ENCODE measurements at regions not wholly inside any gene's neighbourhood (a gene's known extent, or its start where the extent isn't known, plus 50 kb on each side); places are given as distances from the start of the nearest gene placed in this dataset.

- Histone ChIP-seq H3K36me3 (ENCODE audit: control insufficient read depth in 4 of 4, insufficient read depth in 4 of 4, low read length in 4 of 4) (no peaks in the 10 kb centered on the region), H3K9ac (ENCODE audit: insufficient read depth in 1 of 2, low read length in 2 of 2) (no peak overlapping the region), H3K4me3 (no peak overlapping the region), H3K4me1 (ENCODE audit: control insufficient read depth in 5 of 5, insufficient read depth in 5 of 5, low read length in 5 of 5) (peaks cover 0 to 2% (median 0%) of the 10 kb centered on the region in 5 donors), H3K27ac (ENCODE audit: low read depth in 1 of 2, low read length in 1 of 2) (no peak overlapping the region), H3K27me3 (ENCODE audit: control insufficient read depth in 3 of 3, insufficient read depth in 3 of 3, low read length in 2 of 3) (no peaks in the 10 kb centered on the region), H3K9me3 (ENCODE audit: control insufficient read depth in 4 of 4, insufficient read depth in 3 of 4, low read length in 3 of 4) (no peaks in the 10 kb centered on the region)
- ATAC-seq (ENCODE audit: insufficient read depth, low FRiP score) (no peak), DNase-seq (peak in 2 of 3 donors; percentile 24 to 42)
- WGBS, 2 donors = 0 to 80% methylated on average over 1 of the region's 1 CpG
- no peak for TF ChIP-seq CTCF (IDR thresholded peaks at IDR 0.05; ENCODE audit: control extremely low read depth, extremely low read depth)
Measured at GRCh38 chr21:17045214-17045853, 467.5 kb upstream of the CXADR start.

- WGBS, 2 donors = 57 to 90% methylated on average over 3 of the region's 3 CpGs
- H3K9ac ChIP-seq (ENCODE audit: insufficient read depth in 1 of 2, low read length in 2 of 2) = no peak overlapping the region
- no peak overlapping the region for H3K27ac ChIP-seq (ENCODE audit: low read depth in 1 of 2, low read length in 1 of 2)
- no peaks in the 10 kb centered on the region for H3K36me3 ChIP-seq (ENCODE audit: control insufficient read depth in 4 of 4, insufficient read depth in 4 of 4, low read length in 4 of 4)
- DNase-seq = no peak
- no peak overlapping the region for H3K4me3 ChIP-seq
- peaks cover 0 to 2% (median 0%) of the 10 kb centered on the region in 5 donors for H3K4me1 ChIP-seq (ENCODE audit: control insufficient read depth in 5 of 5, insufficient read depth in 5 of 5, low read length in 5 of 5)
- no peaks in the 10 kb centered on the region for H3K27me3 ChIP-seq (ENCODE audit: control insufficient read depth in 3 of 3, insufficient read depth in 3 of 3, low read length in 2 of 3)
- ATAC-seq (ENCODE audit: insufficient read depth, low FRiP score) = no peak
- TF ChIP-seq CTCF (IDR thresholded peaks at IDR 0.05; ENCODE audit: control extremely low read depth, extremely low read depth) = no peak
- H3K9me3 ChIP-seq (ENCODE audit: control insufficient read depth in 4 of 4, insufficient read depth in 3 of 4, low read length in 3 of 4) = no peaks in the 10 kb centered on the region
Measured at GRCh38 chr21:17048974-17049373, 463.9 kb upstream of the CXADR start.

- TF ChIP-seq CTCF (IDR thresholded peaks at IDR 0.05; ENCODE audit: control extremely low read depth, extremely low read depth) = no peak
- H3K9me3 ChIP-seq (ENCODE audit: control insufficient read depth in 4 of 4, insufficient read depth in 3 of 4, low read length in 3 of 4) = no peaks in the 10 kb centered on the region
- H3K27me3 ChIP-seq (ENCODE audit: control insufficient read depth in 3 of 3, insufficient read depth in 3 of 3, low read length in 2 of 3) = no peaks in the 10 kb centered on the region
- H3K36me3 ChIP-seq (ENCODE audit: control insufficient read depth in 4 of 4, insufficient read depth in 4 of 4, low read length in 4 of 4) = no peaks in the 10 kb centered on the region
- H3K9ac ChIP-seq (ENCODE audit: insufficient read depth in 1 of 2, low read length in 2 of 2) = no peak overlapping the region
- ATAC-seq (ENCODE audit: insufficient read depth, low FRiP score) (no peak), DNase-seq (peak in 1 of 3 donors; percentile 24)
- no peak overlapping the region for H3K4me3 ChIP-seq
- H3K27ac ChIP-seq (ENCODE audit: low read depth in 1 of 2, low read length in 1 of 2) = no peak overlapping the region
- WGBS, 2 donors = 63 to 72% methylated on average over 1 of the region's 1 CpG
- H3K4me1 ChIP-seq (ENCODE audit: control insufficient read depth in 5 of 5, insufficient read depth in 5 of 5, low read length in 5 of 5) = no peaks in the 10 kb centered on the region
Measured at GRCh38 chr21:17050156-17050555, 462.7 kb upstream of the CXADR start.

- H3K36me3 ChIP-seq (ENCODE audit: control insufficient read depth in 4 of 4, insufficient read depth in 4 of 4, low read length in 4 of 4) = no peaks in the 10 kb centered on the region
- WGBS, 2 donors = 81 to 88% methylated on average over 2 of the region's 2 CpGs
- H3K9ac ChIP-seq (ENCODE audit: insufficient read depth in 1 of 2, low read length in 2 of 2) = no peak overlapping the region
- no peak overlapping the region for H3K27ac ChIP-seq (ENCODE audit: low read depth in 1 of 2, low read length in 1 of 2)
- ATAC-seq (ENCODE audit: insufficient read depth, low FRiP score) = no peak
- no peaks in the 10 kb centered on the region for H3K4me1 ChIP-seq (ENCODE audit: control insufficient read depth in 5 of 5, insufficient read depth in 5 of 5, low read length in 5 of 5)
- no peaks in the 10 kb centered on the region for H3K27me3 ChIP-seq (ENCODE audit: control insufficient read depth in 3 of 3, insufficient read depth in 3 of 3, low read length in 2 of 3)
- H3K9me3 ChIP-seq (ENCODE audit: control insufficient read depth in 4 of 4, insufficient read depth in 3 of 4, low read length in 3 of 4) = no peaks in the 10 kb centered on the region
- no peak overlapping the region for H3K4me3 ChIP-seq
- no peak for DNase-seq
- no peak for TF ChIP-seq CTCF (IDR thresholded peaks at IDR 0.05; ENCODE audit: control extremely low read depth, extremely low read depth)
Measured at GRCh38 chr21:17050646-17051045, 462.2 kb upstream of the CXADR start.

Data from lung (tissue), 11 donors.